GM12892 (cell line): ENCODE measurements at regions not wholly inside any gene's neighbourhood (a gene's known extent, or its start where the extent isn't known, plus 50 kb on each side); places are given as distances from the start of the nearest gene placed in this dataset.

ENCODE experiments used
- POLR2A ChIP-seq: IDR thresholded peaks from 2 replicates; pipeline ENCODE4 v1.6.1; 2011; ENCODE audit warnings: low read depth, low read length, control low read depth
- POLR2AphosphoS5 ChIP-seq: IDR thresholded peaks from 2 replicates; pipeline ENCODE4 v1.6.1; 2011; ENCODE audit warnings: low read depth, low read length, control low read depth
- TAF1 ChIP-seq: IDR thresholded peaks from 2 replicates; pipeline ENCODE4 v1.6.1; 2011; ENCODE audit warnings: low read depth, mild to moderate bottlenecking, control low read depth, low read length, borderline replicate concordance

- TF ChIP-seq POLR2A (no peak), POLR2AphosphoS5 (no peak), TAF1 (no peak)
Measured at GRCh38 chr5:163993126-163993525, 487.7 kb downstream of the MAT2B start.
